ENCODE measurements at regions not wholly inside any gene's neighbourhood (a gene's known extent, or its start where the extent isn't known, plus 50 kb on each side); places are given as distances from the start of the nearest gene placed in this dataset.
"Not testable (repeated sequence)": the region's sequence is repeated elsewhere in the genome, so short reads cannot be mapped to it uniquely, and the experiment has no call there.

- no peak for DNase-seq
These were observed 57.1 kb upstream of the KIF2B start for GRCh38 chr17:53765609-53766008.

- no peak for DNase-seq
These were observed 57.6 kb upstream of the KIF2B start for GRCh38 chr17:53765129-53765528.

GRCh38 chr17:53757559-53757958 lies 65.2 kb upstream of the KIF2B start:
- no peak for DNase-seq

- not testable (repeated sequence) for DNase-seq
These were observed 65.6 kb upstream of the KIF2B start for GRCh38 chr17:53757116-53757515.

GRCh38 chr17:53749178-53749577 lies 73.5 kb upstream of the KIF2B start:
- DNase-seq: no peak

GRCh38 chr17:53748159-53748820 lies 74.4 kb upstream of the KIF2B start:
- not testable (repeated sequence) for DNase-seq

- no peak for DNase-seq
These were observed 82.4 kb upstream of the KIF2B start for GRCh38 chr17:53740312-53740711.

GRCh38 chr17:53736516-53737240 lies 86.0 kb upstream of the KIF2B start:
- no peak for DNase-seq

- no peak for DNase-seq
These were observed 98.0 kb upstream of the KIF2B start for GRCh38 chr17:53724726-53725125.

- DNase-seq: no peak
These were observed 100.3 kb upstream of the KIF2B start for GRCh38 chr17:53722407-53722806.

- no peak for DNase-seq
These were observed 101.6 kb upstream of the KIF2B start for GRCh38 chr17:53721101-53721500.

- DNase-seq: no peak
These were observed 103.5 kb upstream of the KIF2B start for GRCh38 chr17:53719229-53719628.

GRCh38 chr17:53707566-53707965 lies 115.2 kb upstream of the KIF2B start:
- DNase-seq: no peak

GRCh38 chr17:53696286-53696685 lies 126.4 kb upstream of the KIF2B start:
- no peak for DNase-seq

- no peak for DNase-seq
These were observed 135.4 kb upstream of the KIF2B start for GRCh38 chr17:53687324-53687723.

GRCh38 chr17:53680745-53681144 lies 142.0 kb upstream of the KIF2B start:
- DNase-seq: no peak

- no peak for DNase-seq
These were observed 153.9 kb upstream of the KIF2B start for GRCh38 chr17:53668854-53669253.

GRCh38 chr17:53662608-53663007 lies 160.1 kb upstream of the KIF2B start:
- no peak for DNase-seq

- no peak for DNase-seq
These were observed 163.5 kb upstream of the KIF2B start for GRCh38 chr17:53659181-53659580.

- no peak for DNase-seq
These were observed 167.1 kb upstream of the KIF2B start for GRCh38 chr17:53655591-53655990.

- no peak for DNase-seq
These were observed 173.5 kb upstream of the KIF2B start for GRCh38 chr17:53649201-53649600.

- DNase-seq: no peak
These were observed 175.9 kb upstream of the KIF2B start for GRCh38 chr17:53646835-53647234.

- no peak for DNase-seq
These were observed 181.9 kb upstream of the KIF2B start for GRCh38 chr17:53640808-53641207.

- DNase-seq: no peak
These were observed 187.3 kb upstream of the KIF2B start for GRCh38 chr17:53635444-53635843.

- DNase-seq: no peak
These were observed 188.9 kb upstream of the KIF2B start for GRCh38 chr17:53633856-53634255.

Measured in cortex of kidney (tissue), 1 donor.